H1 (cell line): ENCODE measurements at regions not wholly inside any gene's neighbourhood (a gene's known extent, or its start where the extent isn't known, plus 50 kb on each side); places are given as distances from the start of the nearest gene placed in this dataset.

Experiments used
- CTCF ChIA-PET: fragments of 300-600 bp; sonication (Branson Sonifier 250); formaldehyde crosslinking; loops from one replicate; lab custom pipeline; 2021; ENCODE audit not compliant: partially characterized antibody; lab: Charles Lee
- POLR2A ChIA-PET: fragments of 300-600 bp; sonication (Branson Sonifier 250); formaldehyde crosslinking; loops from one replicate; lab custom pipeline; 2021; ENCODE audit warnings: inconsistent platforms; ENCODE audit not compliant: partially characterized antibody; lab: Charles Lee
- DNase-seq, 2 experiments: peaks; one replicate each; pipeline versions ENCODE4 v3.0.0 to v3.0.0-alpha.2; 2010 to 2022; ENCODE audit warnings: low spot score in 2 of 2, low read depth in 1 of 2, mixed read lengths in 1 of 2
- FAIRE-seq: peaks from 2 replicates; lab custom pipeline; 2011; peaks lifted over from hg19 to GRCh38; lab: Jason Lieb, UNC
- H2AFZ ChIP-seq: 2 replicates; pipeline ENCODE4 v1.8.1; 2012; ENCODE audit warnings: low read length, inconsistent platforms
- H2AK5ac ChIP-seq: 2 replicates; pipeline ENCODE4 v1.6.1; 2013; ENCODE audit warnings: low read depth, low read length
- H2BK120ac ChIP-seq: replicated peaks from 2 replicates; pipeline ENCODE3; 2013; ENCODE audit warnings: low read depth, low read length, inconsistent platforms
- H2BK12ac ChIP-seq: 2 replicates; pipeline ENCODE4 v1.6.1; 2013; ENCODE audit warnings: low read depth, low read length
- H2BK15ac ChIP-seq: 2 replicates; pipeline ENCODE4 v1.6.1; 2013; ENCODE audit warnings: low read length
- H2BK20ac ChIP-seq: 2 replicates; pipeline ENCODE4 v1.6.1; 2013; ENCODE audit warnings: low read length
- H2BK5ac ChIP-seq: 2 replicates; pipeline ENCODE4 v1.6.1; 2013; ENCODE audit warnings: low read depth, low read length
- H3K14ac ChIP-seq: 2 replicates; pipeline ENCODE4 v1.6.1; 2013; ENCODE audit warnings: inconsistent platforms; ENCODE audit not compliant: insufficient read length
- H3K18ac ChIP-seq: 2 replicates; pipeline ENCODE4 v1.6.1; 2013; ENCODE audit warnings: low read length; ENCODE audit errors: extremely low read depth
- H3K23ac ChIP-seq: 2 replicates; pipeline ENCODE4 v1.6.1; 2013; ENCODE audit warnings: inconsistent platforms; ENCODE audit not compliant: insufficient read length
- H3K23me2 ChIP-seq: 2 replicates; pipeline ENCODE4 v1.6.1; 2013; ENCODE audit warnings: low read depth, low read length
- H3K27ac ChIP-seq: 2 replicates; pipeline ENCODE4 v1.6.1; 2011; ENCODE audit warnings: low read depth, low read length, inconsistent platforms
- H3K27me3 ChIP-seq, 4 experiments: replicated peaks in 1 of 4; 1 replicate in 1 of 4; 2 replicates in 3 of 4; pipeline versions ENCODE4 v1.6.1 to v1.8.1; 2011 to 2013; ENCODE audit warnings: low read length in 3 of 4, mild to moderate bottlenecking in 3 of 4, inconsistent platforms in 2 of 4, mixed read lengths in 2 of 4, moderate library complexity in 1 of 4; ENCODE audit not compliant: control insufficient read depth in 3 of 4, insufficient read depth in 3 of 4; ENCODE audit errors: extremely low read depth in 1 of 4
- H3K36me3 ChIP-seq, 4 experiments: 2 replicates each; pipeline versions ENCODE4 v1.6.1 to v1.8.1; 2011 to 2013; ENCODE audit warnings: mild to moderate bottlenecking in 4 of 4, low read length in 3 of 4, moderate library complexity in 2 of 4, control low read depth in 1 of 4, inconsistent platforms in 1 of 4; ENCODE audit not compliant: insufficient read depth in 4 of 4, control insufficient read depth in 2 of 4
- H3K4ac ChIP-seq: replicated peaks from 2 replicates; pipeline ENCODE3; 2013; ENCODE audit warnings: low read length, low read depth, mixed read lengths, inconsistent platforms; ENCODE audit not compliant: insufficient read length
- H3K4me1 ChIP-seq, 4 experiments: replicated peaks in 1 of 4; 1 replicate in 1 of 4; 2 replicates in 3 of 4; pipeline versions ENCODE4 v1.6.1 to v1.8.1; 2011 to 2013; ENCODE audit warnings: low read length in 3 of 4, inconsistent platforms in 2 of 4, mixed read lengths in 1 of 4; ENCODE audit not compliant: insufficient read depth in 4 of 4, control insufficient read depth in 3 of 4
- H3K4me2 ChIP-seq, 2 experiments: 2 replicates each; pipeline versions ENCODE4 v1.6.1 to v1.8.1; 2011 to 2013; ENCODE audit warnings: low read depth in 2 of 2, low read length in 2 of 2, control low read depth in 1 of 2, inconsistent platforms in 1 of 2, mild to moderate bottlenecking in 1 of 2; ENCODE audit not compliant: insufficient read depth in 1 of 2
- H3K4me3 ChIP-seq, 4 experiments: fragments of 200-600, 300-600 bp in 1 of 4; sonication (generic), shearing (Covaris generic), sonication (Bioruptor Twin) in 1 of 4; 2 replicates each; pipeline versions ENCODE4 v1.5.1 to v1.8.1; 2011 to 2016; ENCODE audit warnings: low read length in 4 of 4, low read depth in 3 of 4, control low read depth in 2 of 4, inconsistent platforms in 2 of 4, mild to moderate bottlenecking in 2 of 4, mixed read lengths in 1 of 4, moderate library complexity in 1 of 4; ENCODE audit not compliant: insufficient read depth in 2 of 4; ENCODE audit errors: extremely low read depth in 1 of 4
- H3K56ac ChIP-seq: replicated peaks from 2 replicates; pipeline ENCODE3; 2013; ENCODE audit warnings: low read depth, mild to moderate bottlenecking, mixed read lengths, low read length, inconsistent platforms; ENCODE audit not compliant: insufficient read length
- H3K79me1 ChIP-seq: 2 replicates; pipeline ENCODE4 v1.6.1; 2013; ENCODE audit warnings: low read depth, low read length, control low read depth
- H3K79me2 ChIP-seq, 2 experiments: 2 replicates each; pipeline versions ENCODE4 v1.6.1 to v1.8.1; 2012 to 2013; ENCODE audit warnings: low read length in 2 of 2, mild to moderate bottlenecking in 2 of 2, inconsistent platforms in 1 of 2; ENCODE audit not compliant: insufficient read depth in 2 of 2, control insufficient read depth in 1 of 2
- H3K9ac ChIP-seq, 4 experiments: replicated peaks in 1 of 4; 1 replicate in 1 of 4; 2 replicates in 3 of 4; pipeline versions ENCODE4 v1.6.1 to v1.8.1; 2011 to 2013; ENCODE audit warnings: low read depth in 3 of 4, low read length in 3 of 4, control low read depth in 2 of 4, mild to moderate bottlenecking in 2 of 4, moderate library complexity in 2 of 4, inconsistent platforms in 1 of 4; ENCODE audit errors: extremely low read depth in 1 of 4
- H3K9me3 ChIP-seq, 2 experiments: 2 replicates each; pipeline versions ENCODE4 v1.6.1 to v1.8.1; 2012 to 2013; ENCODE audit warnings: mild to moderate bottlenecking in 2 of 2, moderate library complexity in 2 of 2, control low read depth in 1 of 2, inconsistent platforms in 1 of 2, low read depth in 1 of 2, low read length in 1 of 2, mixed read lengths in 1 of 2; ENCODE audit not compliant: insufficient read depth in 2 of 2
- H4K20me1 ChIP-seq, 2 experiments: replicated peaks in 1 of 2; 2 replicates each; pipeline versions ENCODE3 to v1.8.1; 2011 to 2013; ENCODE audit warnings: inconsistent platforms in 2 of 2, low read length in 2 of 2, mild to moderate bottlenecking in 1 of 2; ENCODE audit not compliant: insufficient read depth in 2 of 2, control insufficient read depth in 1 of 2
- H4K5ac ChIP-seq: 2 replicates; pipeline ENCODE4 v1.6.1; 2013; ENCODE audit warnings: low read length, low read depth, mixed read lengths, inconsistent platforms; ENCODE audit not compliant: insufficient read length
- H4K8ac ChIP-seq: 2 replicates; pipeline ENCODE4 v1.8.0; 2013; ENCODE audit warnings: mild to moderate bottlenecking, moderate library complexity, low read length, inconsistent platforms; ENCODE audit not compliant: insufficient read depth; ENCODE audit errors: extremely low read depth
- H4K91ac ChIP-seq: replicated peaks from 2 replicates; pipeline ENCODE3; 2013; ENCODE audit warnings: low read length, mixed read lengths, inconsistent platforms; ENCODE audit not compliant: insufficient read length
- CEBPB ChIP-seq: IDR thresholded peaks from 2 replicates; pipeline ENCODE4 v1.6.1; 2012; ENCODE audit warnings: low read depth, low read length
- EGR1 ChIP-seq: IDR thresholded peaks from 2 replicates; pipeline ENCODE4 v1.6.1; 2011; ENCODE audit warnings: low read depth, low read length, borderline replicate concordance
- KDM5A ChIP-seq: fragments of 200-600 bp; IDR thresholded peaks from 2 replicates; pipeline ENCODE4 v1.7.1; 2012; ENCODE audit warnings: mild to moderate bottlenecking, low read length, inconsistent platforms, mixed read lengths
- RNF2 ChIP-seq: fragments of 200-900, 300-1000 bp; sonication (generic); IDR thresholded peaks from 2 replicates; pipeline ENCODE4 v1.7.1; 2016; ENCODE audit warnings: borderline replicate concordance, low read depth, mild to moderate bottlenecking, antibody characterized with exemption, low read length; ENCODE audit not compliant: poor library complexity, severe bottlenecking; ENCODE audit errors: missing control alignments
- SP1 ChIP-seq: IDR thresholded peaks from 2 replicates; pipeline ENCODE4 v1.6.1; 2011; ENCODE audit warnings: low read depth, low read length
- SP2 ChIP-seq: IDR thresholded peaks from 2 replicates; pipeline ENCODE4 v1.6.1; 2012; ENCODE audit warnings: mild to moderate bottlenecking, low read length, inconsistent platforms
- SUZ12 ChIP-seq: fragments of 200-600 bp; sonication (generic); IDR thresholded peaks from 2 replicates; pipeline ENCODE4 v1.6.1; 2012; ENCODE audit warnings: mild to moderate bottlenecking, inconsistent platforms, low read length, moderate library complexity, mixed read lengths
- ZNF274 ChIP-seq: IDR thresholded peaks from 2 replicates; pipeline ENCODE4 v1.7.0; 2012; ENCODE audit warnings: low read length, borderline replicate concordance; ENCODE audit errors: extremely low read depth
- WGBS, 2 experiments: shearing (Covaris generic) in 1 of 2; methylation state at CpG; one replicate each; pipeline versions ENCODE4 v1.1.6 to v1.1.7; 2013 to 2015; ENCODE audit warnings: low lambda C conversion rate in 2 of 2, mixed read lengths in 2 of 2, inconsistent platforms in 1 of 2, low coverage in 1 of 2, missing lambda C conversion rate in 1 of 2; ENCODE audit not compliant: insufficient replicate concordance in 2 of 2, insufficient coverage in 1 of 2, insufficient read length in 1 of 2; ENCODE audit errors: extremely low coverage in 1 of 2, missing lambda C conversion rate in 1 of 2; 5-methylcytosine and 5-hydroxymethylcytosine counted together
- TF ChIP-seq, protein P1 (sequence below): IDR thresholded peaks from 2 replicates; pipeline ENCODE4 v1.6.1; 2011; ENCODE audit warnings: low read length, improper control_type of control experiment

DNA sequence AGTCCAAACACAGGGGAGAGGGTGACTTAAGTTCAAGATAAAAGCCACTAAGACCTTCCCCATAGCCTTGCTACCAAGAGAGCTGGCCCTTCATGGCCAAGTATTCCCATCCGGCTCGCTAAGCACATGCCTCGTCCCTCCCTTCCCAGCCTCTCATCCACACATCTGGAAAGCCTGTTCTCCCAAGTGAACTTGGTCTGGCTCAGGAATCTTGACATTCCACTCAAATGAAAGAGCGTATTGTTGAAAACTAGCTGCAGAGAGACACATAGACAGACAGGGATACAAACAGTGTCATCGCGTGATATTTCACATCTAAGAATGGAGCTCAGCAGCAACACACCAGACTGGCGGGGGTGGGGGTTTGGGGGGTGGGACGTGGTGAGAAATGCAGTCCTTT is 182.8 kb upstream of the FOXQ1 start:
- Histone ChIP-seq H2BK5ac (no peak overlapping the region), H3K9ac (no peak overlapping the region), H3K56ac (no peak overlapping the region), H3K36me3 (no peaks in the 10 kb centered on the region), H3K27ac (no peak overlapping the region), H3K27me3 (no peaks in the 10 kb centered on the region), H3K79me2 (no peaks in the 10 kb centered on the region), H2BK20ac (no peak overlapping the region), H3K4me3 (no peak overlapping the region), H2BK15ac (no peak overlapping the region), H3K4me2 (no peak overlapping the region), H3K14ac (no peak overlapping the region), H3K23me2 (no peaks in the 10 kb centered on the region), H2AK5ac (no peak overlapping the region), H2AFZ (no peak overlapping the region), H3K4me1 (no peaks in the 10 kb centered on the region), H4K5ac (no peak overlapping the region), H3K23ac (no peak overlapping the region), H4K8ac (no peak overlapping the region), H3K18ac (no peak overlapping the region), H3K4ac (no peak overlapping the region), H2BK12ac (no peak overlapping the region), H3K79me1 (no peaks in the 10 kb centered on the region), H2BK120ac (no peak overlapping the region), H3K9me3 (no peaks in the 10 kb centered on the region), H4K20me1 (no peaks in the 10 kb centered on the region), H4K91ac (no peak overlapping the region)
- POLR2A ChIA-PET, result no interaction called here
- WGBS, 2 experiments, result 92% methylated on average over 8 of the region's 8 CpGs; no CpG with 5 or more reads in 1 of the 2 experiments
- DNase-seq, result no peak
- no peak for FAIRE-seq
- CTCF ChIA-PET, result interaction anchor here (1.6 kb wide), 1 partner anchor 8 kb away, joined by 5 read pairs; no protein-coding TSS in a partner anchor
- TF ChIP-seq EGR1, result no peak
- TF ChIP-seq, protein P1, sequence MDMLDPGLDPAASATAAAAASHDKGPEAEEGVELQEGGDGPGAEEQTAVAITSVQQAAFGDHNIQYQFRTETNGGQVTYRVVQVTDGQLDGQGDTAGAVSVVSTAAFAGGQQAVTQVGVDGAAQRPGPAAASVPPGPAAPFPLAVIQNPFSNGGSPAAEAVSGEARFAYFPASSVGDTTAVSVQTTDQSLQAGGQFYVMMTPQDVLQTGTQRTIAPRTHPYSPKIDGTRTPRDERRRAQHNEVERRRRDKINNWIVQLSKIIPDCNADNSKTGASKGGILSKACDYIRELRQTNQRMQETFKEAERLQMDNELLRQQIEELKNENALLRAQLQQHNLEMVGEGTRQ, result no peak
- TF ChIP-seq KDM5A, result no peak
- TF ChIP-seq ZNF274, result no peak
- TF ChIP-seq SUZ12, result no peak
- no peak for TF ChIP-seq CEBPB
- no peak for TF ChIP-seq SP2
- no peak for TF ChIP-seq SP1
- no peak for TF ChIP-seq RNF2
